ENCODE measurements at regions not wholly inside any gene's neighbourhood (a gene's known extent, or its start where the extent isn't known, plus 50 kb on each side); places are given as distances from the start of the nearest gene placed in this dataset.

DNA sequence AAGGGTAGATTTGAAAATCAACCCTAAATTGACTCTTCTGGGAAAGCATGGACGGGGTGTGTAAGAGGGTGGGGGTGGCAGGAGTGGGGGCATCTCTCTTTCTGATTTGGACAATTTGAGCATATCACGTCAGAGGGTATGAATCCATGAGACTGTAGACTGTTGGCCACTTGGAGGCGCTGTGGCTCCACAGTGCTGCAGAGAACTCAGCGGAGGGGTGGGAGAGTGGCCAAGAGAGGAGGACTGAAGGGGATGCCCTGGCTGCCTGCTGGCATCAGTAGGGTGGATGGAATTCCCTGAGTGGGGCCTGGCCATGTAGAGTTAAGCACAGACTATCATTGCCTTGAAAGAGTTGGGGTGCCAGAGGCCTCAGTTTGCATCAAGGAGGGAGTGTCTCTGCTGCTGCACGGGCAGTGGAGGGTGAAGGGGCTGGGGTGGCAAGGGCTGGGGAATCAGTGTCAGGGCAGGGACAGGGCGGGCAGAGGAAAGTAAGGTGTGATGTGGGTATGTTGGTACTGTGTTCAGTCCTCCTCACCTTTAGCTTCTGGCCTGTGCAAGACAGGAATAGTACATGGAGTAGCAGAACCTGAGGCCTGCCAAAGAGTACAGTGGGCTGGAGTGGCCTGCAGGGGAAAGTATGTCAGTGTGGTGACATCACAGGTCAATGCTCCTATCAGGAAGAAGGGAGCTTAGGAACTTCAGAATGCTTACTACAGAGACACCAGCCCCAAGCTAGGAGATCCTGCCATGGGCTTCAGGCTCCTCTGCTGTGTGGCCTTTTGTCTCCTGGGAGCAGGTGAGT lies 133.5 kb upstream of the PRSS58 start:
- H3K27ac ChIP-seq, result no peak overlapping the region
- H3K9ac ChIP-seq, result no peak overlapping the region
- H3K36me3 ChIP-seq, result no peaks in the 10 kb centered on the region
- H4K20me1 ChIP-seq, result no peaks in the 10 kb centered on the region
- H3K9me3 ChIP-seq, result no peaks in the 10 kb centered on the region
- H3K4me3 ChIP-seq, result no peak overlapping the region
- H3K4me1 ChIP-seq, result peaks cover 11% of the 10 kb centered on the region
- TF ChIP-seq Cebpa-rat (IDR thresholded peaks at IDR 0.05), result no peak
- H3K27me3 ChIP-seq, result no peaks in the 10 kb centered on the region
- H3K4me2 ChIP-seq, result no peak overlapping the region

DNA sequence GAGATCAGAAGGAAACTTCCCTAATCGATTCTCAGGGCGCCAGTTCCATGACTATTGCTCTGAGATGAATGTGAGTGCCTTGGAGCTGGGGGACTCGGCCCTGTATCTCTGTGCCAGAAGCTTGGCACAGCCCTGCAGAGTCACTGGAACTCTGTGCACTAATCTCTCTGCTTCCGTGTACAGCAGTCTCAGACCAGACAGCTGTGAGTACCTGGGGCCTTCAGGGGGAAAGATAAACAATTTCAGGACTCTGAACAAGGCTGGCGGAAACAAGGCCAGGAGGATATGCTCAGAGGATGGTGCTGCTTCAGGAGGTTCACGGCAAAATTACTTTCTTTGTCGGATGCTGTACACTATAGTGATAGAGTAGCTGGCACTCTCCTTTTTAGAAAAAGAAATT lies 131.7 kb upstream of the PRSS58 start:
- H3K4me1 ChIP-seq, result peaks cover 29% of the 10 kb centered on the region
- H3K27ac ChIP-seq, result no peak overlapping the region
- H3K9ac ChIP-seq, result no peak overlapping the region
- no peak overlapping the region for H3K4me2 ChIP-seq
- H4K20me1 ChIP-seq, result no peaks in the 10 kb centered on the region
- no peaks in the 10 kb centered on the region for H3K36me3 ChIP-seq
- H3K4me3 ChIP-seq, result no peak overlapping the region
- no peaks in the 10 kb centered on the region for H3K27me3 ChIP-seq
- no peaks in the 10 kb centered on the region for H3K9me3 ChIP-seq
- TF ChIP-seq Cebpa-rat (IDR thresholded peaks at IDR 0.05), result no peak

DNA sequence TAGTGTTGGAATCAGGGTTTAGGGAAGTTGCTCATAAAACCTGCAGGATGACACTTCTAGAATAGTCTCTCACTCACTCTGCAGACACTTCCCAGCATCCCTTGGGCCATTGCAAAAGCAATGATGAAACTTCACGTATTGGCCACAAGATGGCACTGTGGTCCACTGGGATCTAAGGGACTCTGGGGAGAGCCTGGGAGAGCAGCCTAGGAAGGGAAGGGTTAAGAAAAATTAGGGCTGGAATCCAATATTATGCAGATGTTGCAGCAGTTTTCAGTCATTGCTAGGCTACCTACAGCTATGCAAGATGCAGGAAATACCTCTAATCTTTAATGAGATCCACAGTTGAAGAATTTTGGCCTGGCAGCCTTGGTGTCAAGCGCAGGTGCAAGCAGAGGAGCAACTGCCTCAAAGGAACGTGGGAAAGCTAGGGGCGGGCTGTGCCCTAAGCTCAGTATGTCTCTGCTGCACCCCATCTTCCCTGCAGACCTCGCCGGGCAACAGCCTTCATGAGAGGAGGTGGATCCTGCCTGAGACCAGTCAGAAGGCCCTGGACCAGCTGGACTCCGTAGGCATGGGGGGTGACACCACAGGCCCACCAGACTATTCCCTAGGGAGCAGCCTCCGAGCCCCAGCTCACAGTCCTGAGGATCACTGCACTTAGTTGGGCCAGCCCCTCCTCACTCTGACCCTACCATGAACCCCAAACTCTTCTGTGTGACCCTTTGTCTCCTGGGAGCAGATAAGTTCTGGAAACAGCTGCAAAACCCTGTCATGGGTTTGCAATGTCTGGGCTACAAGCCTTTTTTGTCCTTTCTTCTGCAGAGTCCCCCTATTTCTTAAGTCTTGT lies 127.9 kb upstream of the PRSS58 start:
- Histone ChIP-seq H3K27me3 (no peaks in the 10 kb centered on the region), H3K9me3 (no peaks in the 10 kb centered on the region), H4K20me1 (no peaks in the 10 kb centered on the region), H3K9ac (no peak overlapping the region), H3K4me1 (peaks cover 50% of the 10 kb centered on the region), H3K4me2 (peak overlapping the region; percentile 85), H3K36me3 (no peaks in the 10 kb centered on the region), H3K4me3 (0 out of 2 replicates have a peak overlapping the region, but pooled peaks have one; percentile 21), H3K27ac (peak overlapping the region; percentile 34; the same call in 1 of the 2 replicates)
- TF ChIP-seq Cebpa-rat (IDR thresholded peaks at IDR 0.05), result no peak

GRCh38 chr7:142384493-142384922 lies 126.7 kb upstream of the PRSS58 start:
- Histone ChIP-seq H4K20me1 (no peaks in the 10 kb centered on the region), H3K9me3 (no peaks in the 10 kb centered on the region), H3K4me2 (peak overlapping the region; percentile 85), H3K4me1 (peaks cover 50% of the 10 kb centered on the region), H3K36me3 (no peaks in the 10 kb centered on the region), H3K9ac (peak overlapping the region; percentile 57; the same call in 1 of the 2 replicates), H3K27ac (peak overlapping the region; percentile 78), H3K4me3 (0 out of 2 replicates have a peak overlapping the region, but pooled peaks have one; percentile 9), H3K27me3 (no peaks in the 10 kb centered on the region)
- peak; percentile 72; the same call in 1 of the 2 replicates for TF ChIP-seq Cebpa-rat (IDR thresholded peaks at IDR 0.05)

DNA sequence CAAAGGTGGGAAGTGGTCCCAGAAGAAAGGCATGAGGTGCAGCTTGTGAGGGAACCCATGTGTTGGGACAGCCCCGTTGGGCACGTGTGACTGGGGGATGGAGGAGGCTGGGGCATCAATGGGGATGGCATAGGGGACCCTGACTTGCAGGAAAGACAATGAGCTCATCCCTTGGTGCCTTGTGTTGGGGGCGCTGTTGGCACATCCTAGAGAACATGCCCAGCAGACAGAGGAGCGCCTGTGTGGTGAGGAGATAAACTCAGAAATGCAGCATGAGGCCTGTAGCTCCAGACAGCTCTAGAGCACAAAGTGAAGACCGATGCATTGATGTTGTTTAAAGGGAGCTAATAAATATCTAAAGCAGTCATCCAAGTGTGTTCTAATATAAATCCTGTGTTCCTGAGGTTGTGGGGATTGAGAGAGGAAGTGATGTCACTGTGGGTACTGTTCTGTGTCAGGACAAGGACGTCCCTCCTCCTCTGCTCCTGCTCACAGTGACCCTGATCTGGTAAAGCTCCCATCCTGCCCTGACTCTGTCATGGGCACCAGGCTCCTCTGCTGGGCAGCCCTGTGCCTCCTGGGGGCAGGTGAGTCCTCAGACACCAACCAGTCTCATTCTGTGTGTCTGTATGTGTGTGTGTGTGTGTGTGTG lies 126.1 kb upstream of the PRSS58 start:
- H3K27me3 ChIP-seq, result no peaks in the 10 kb centered on the region
- H3K4me3 ChIP-seq, result 0 out of 2 replicates have a peak overlapping the region, but pooled peaks have one; percentile 9
- no peaks in the 10 kb centered on the region for H3K36me3 ChIP-seq
- peaks cover 50% of the 10 kb centered on the region for H3K4me1 ChIP-seq
- TF ChIP-seq Cebpa-rat (IDR thresholded peaks at IDR 0.05), result no peak
- H3K27ac ChIP-seq, result peak overlapping the region; percentile 78
- no peaks in the 10 kb centered on the region for H3K9me3 ChIP-seq
- H3K4me2 ChIP-seq, result peak overlapping the region; percentile 85
- peak overlapping the region; percentile 57; the same call in 1 of the 2 replicates for H3K9ac ChIP-seq
- H4K20me1 ChIP-seq, result no peaks in the 10 kb centered on the region

- H3K9me3 ChIP-seq, result no peaks in the 10 kb centered on the region
- no peak overlapping the region for H3K27ac ChIP-seq
- H4K20me1 ChIP-seq, result no peaks in the 10 kb centered on the region
- H3K27me3 ChIP-seq, result no peaks in the 10 kb centered on the region
- H3K4me2 ChIP-seq, result peak overlapping the region; percentile 29; the same call in 1 of the 2 replicates
- no peak overlapping the region for H3K4me3 ChIP-seq
- no peak for TF ChIP-seq Cebpa-rat (IDR thresholded peaks at IDR 0.05)
- no peak overlapping the region for H3K9ac ChIP-seq
- H3K4me1 ChIP-seq, result peaks cover 43% of the 10 kb centered on the region
- H3K36me3 ChIP-seq, result no peaks in the 10 kb centered on the region
Measured at GRCh38 chr7:142381727-142382390, 124.0 kb upstream of the PRSS58 start.

- no peaks in the 10 kb centered on the region for H3K36me3 ChIP-seq
- peaks cover 25% of the 10 kb centered on the region for H3K4me1 ChIP-seq
- no peaks in the 10 kb centered on the region for H3K9me3 ChIP-seq
- H4K20me1 ChIP-seq, result no peaks in the 10 kb centered on the region
- H3K9ac ChIP-seq, result no peak overlapping the region
- H3K4me2 ChIP-seq, result no peak overlapping the region
- H3K27me3 ChIP-seq, result no peaks in the 10 kb centered on the region
- no peak for TF ChIP-seq Cebpa-rat (IDR thresholded peaks at IDR 0.05)
- H3K4me3 ChIP-seq, result no peak overlapping the region
- H3K27ac ChIP-seq, result no peak overlapping the region
Measured at GRCh38 chr7:142380069-142380468, 122.2 kb upstream of the PRSS58 start.

DNA sequence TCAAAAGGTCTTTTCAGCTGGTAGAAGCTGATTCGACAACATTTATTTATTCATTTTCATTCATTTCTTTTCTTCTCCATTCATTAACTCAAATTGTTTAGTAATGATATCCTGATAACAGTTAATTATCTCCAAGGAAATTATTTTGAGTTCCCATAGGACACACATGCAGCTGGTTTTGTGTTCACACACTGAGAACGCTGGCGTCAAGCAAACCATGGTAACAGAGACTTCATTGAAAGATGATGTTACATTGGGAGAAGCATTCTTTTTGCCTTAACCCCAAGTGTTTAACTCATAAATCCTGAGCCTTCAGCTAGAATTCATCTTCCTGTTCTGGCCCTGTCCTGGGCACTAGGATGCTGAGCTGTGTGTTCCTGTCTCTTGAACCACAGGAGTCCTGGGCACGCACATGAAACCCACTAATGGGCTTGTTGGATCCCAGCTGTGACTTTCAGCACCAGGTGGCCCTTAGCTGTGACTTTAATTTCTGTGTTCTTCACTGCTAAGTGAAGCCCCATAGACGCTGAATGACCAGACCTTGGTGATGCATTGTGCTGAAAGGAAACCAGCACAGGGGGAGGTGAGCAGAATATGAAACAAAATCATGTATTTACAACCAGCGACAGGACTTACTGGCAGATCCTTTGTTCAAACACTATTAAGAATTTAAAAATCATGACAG lies 121.5 kb upstream of the PRSS58 start:
- no peaks in the 10 kb centered on the region for H4K20me1 ChIP-seq
- no peak overlapping the region for H3K4me2 ChIP-seq
- no peaks in the 10 kb centered on the region for H3K27me3 ChIP-seq
- no peak overlapping the region for H3K4me3 ChIP-seq
- TF ChIP-seq Cebpa-rat (IDR thresholded peaks at IDR 0.05), result no peak
- no peaks in the 10 kb centered on the region for H3K9me3 ChIP-seq
- no peaks in the 10 kb centered on the region for H3K36me3 ChIP-seq
- no peak overlapping the region for H3K27ac ChIP-seq
- no peak overlapping the region for H3K9ac ChIP-seq
- H3K4me1 ChIP-seq, result peaks cover 18% of the 10 kb centered on the region

GRCh38 chr7:142377567-142377966 lies 119.7 kb upstream of the PRSS58 start:
- Histone ChIP-seq H3K27ac (no peak overlapping the region), H3K4me2 (no peak overlapping the region), H3K4me1 (peaks cover 9% of the 10 kb centered on the region), H3K36me3 (no peaks in the 10 kb centered on the region), H3K9me3 (no peaks in the 10 kb centered on the region), H3K9ac (no peak overlapping the region), H3K4me3 (no peak overlapping the region), H3K27me3 (no peaks in the 10 kb centered on the region), H4K20me1 (no peaks in the 10 kb centered on the region)
- TF ChIP-seq Cebpa-rat (IDR thresholded peaks at IDR 0.05), result no peak

All from BLaER1 (cell line).